Ovary (tissue), 7 donors: ENCODE measurements at regions not wholly inside any gene's neighbourhood (a gene's known extent, or its start where the extent isn't known, plus 50 kb on each side); places are given as distances from the start of the nearest gene placed in this dataset.
"Not testable (repeated sequence)": the region's sequence is repeated elsewhere in the genome, so short reads cannot be mapped to it uniquely, and the experiment has no call there.

ENCODE experiments used
- DNase-seq, 5 donors: peaks; one replicate each; pipeline ENCODE4 v3.0.0-alpha.2; 2019 to 2020
- H3K27ac ChIP-seq, 2 donors: fragments of 200-600 bp; one replicate each; pipeline versions ENCODE4 v1.5.1 to v1.8.0; 2019 to 2022
- H3K27me3 ChIP-seq: fragments of 200-600 bp; one replicate; pipeline ENCODE4 v1.8.0; 2022
- H3K36me3 ChIP-seq: fragments of 200-600 bp; sonication (generic); one replicate; pipeline ENCODE4 v1.5.1; 2019
- H3K4me1 ChIP-seq: one replicate; pipeline ENCODE4 v1.8.1; 2013; ENCODE audit warnings: mild to moderate bottlenecking, moderate library complexity; ENCODE audit not compliant: insufficient read depth
- H3K4me3 ChIP-seq: fragments of 200-600 bp; sonication (generic); one replicate; pipeline ENCODE4 v1.5.1; 2017
- H3K9me3 ChIP-seq, 2 donors: fragments of 200-600 bp in 1 of 2; sonication (generic) in 1 of 2; one replicate each; pipeline versions ENCODE4 v1.5.1 to v1.8.1; 2013 to 2019; ENCODE audit warnings: mild to moderate bottlenecking in 1 of 2, moderate library complexity in 1 of 2
- CTCF ChIP-seq, 3 donors: fragments of 450-650 bp in 2 of 3; fragments of 200-600 bp in 1 of 3; IDR thresholded peaks; one replicate each; pipeline versions ENCODE4 v1.5.1 to v1.8.0; 2016 to 2022; ENCODE audit warnings: antibody characterized with exemption in 3 of 3, mild to moderate bottlenecking in 1 of 3
- EP300 ChIP-seq: sonication (generic); formaldehyde crosslinking; IDR thresholded peaks from one replicate; pipeline ENCODE4 v1.6.1; 2017; ENCODE audit warnings: antibody characterized with exemption
- POLR2A ChIP-seq: fragments of 450-650 bp; IDR thresholded peaks from one replicate; pipeline ENCODE4 v1.6.1; 2017; ENCODE audit warnings: antibody characterized with exemption, mild to moderate bottlenecking, moderate library complexity
- WGBS, 3 donors: extraction: QIAGEN DNeasy Blood & Tissue Kit in 1 of 3; methylation state at CpG; one replicate each; pipeline versions ENCODE4 v1.1.5 to v1.1.7; 2013 to 2017; 5-methylcytosine and 5-hydroxymethylcytosine counted together
- intact Hi-C, 4 donors: fragments of 100-400 bp; cut with DNase I; formaldehyde crosslinking; loops; one replicate each; pipeline versions ENCODE4 v1.11.0 to v1.15.1; 2022 to 2023
- donor health status: DM: no; HTN: no; CAD: no; lungs with moderate emphysema.
- donor health status: DM: no; HTN: no; CAD: no.
- donor health status: Bipolar disorder and iron deficiency.
- donor health status: DM: no; HTN: no; CAD: no.
- donor health status: DM: yes; HTN: yes; CAD: no.

GRCh38 chr2:195533771-195534642, 123.0 kb upstream of the SLC39A10 start:
- Histone ChIP-seq H3K4me1 (no peaks in the 10 kb centered on the region), H3K4me3 (no peak overlapping the region), H3K27me3 (no peaks in the 10 kb centered on the region), H3K9me3 (no peaks in the 10 kb centered on the region), H3K36me3 (no peaks in the 10 kb centered on the region), H3K27ac (no peak overlapping the region)
- intact Hi-C loops = no loop called here
- DNase-seq = peak in 3 of 5 donors; percentile 18 to 43 (median 36)
- TF ChIP-seq CTCF (IDR thresholded peaks at IDR 0.05) (no peak), POLR2A (no peak), EP300 (no peak)
- WGBS, 3 donors = 33 to 59% (median 55%) methylated on average over 8 of the region's 8 CpGs

DNA sequence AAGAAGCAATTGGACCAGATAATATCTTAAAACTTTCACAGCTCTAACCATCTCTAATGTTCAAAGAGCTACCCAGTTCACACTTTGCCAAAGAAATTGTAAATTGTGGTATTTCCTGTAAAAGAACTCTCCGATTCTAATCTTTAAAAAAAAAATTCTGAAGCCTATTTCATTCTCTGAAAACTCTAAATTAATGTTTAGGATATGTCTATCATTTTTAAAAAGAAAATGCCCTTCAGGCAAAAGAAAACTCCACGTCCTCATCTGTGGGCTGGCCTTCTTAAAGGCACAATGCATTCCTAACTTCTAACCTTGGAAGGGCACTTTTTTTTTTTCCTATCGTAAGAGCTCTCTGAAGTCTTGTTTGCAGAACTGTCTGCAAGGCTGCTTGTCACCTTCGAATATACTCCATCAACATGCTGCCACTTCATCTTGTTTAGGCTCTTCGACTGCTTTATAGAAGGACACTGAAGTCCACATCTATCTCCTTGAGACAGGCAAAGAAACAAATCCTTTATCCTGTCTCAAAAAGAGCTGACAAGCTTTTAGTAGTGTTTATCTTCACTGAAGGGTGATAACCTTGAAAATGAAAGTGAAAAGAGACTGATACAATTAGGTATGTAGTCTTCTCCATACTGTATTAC, 124.3 kb upstream of the SLC39A10 start:
- Histone ChIP-seq H3K4me3 (no peak overlapping the region), H3K27ac (no peak overlapping the region), H3K9me3 (no peaks in the 10 kb centered on the region), H3K27me3 (no peaks in the 10 kb centered on the region), H3K36me3 (no peaks in the 10 kb centered on the region), H3K4me1 (no peaks in the 10 kb centered on the region)
- intact Hi-C loops = no loop called here
- WGBS, 3 donors = 14 to 21% (median 18%) methylated on average over 5 of the region's 5 CpGs
- no peak for DNase-seq
- no peak for TF ChIP-seq EP300
- no peak for TF ChIP-seq CTCF (IDR thresholded peaks at IDR 0.05)
- TF ChIP-seq POLR2A = no peak

- Histone ChIP-seq H3K27me3 (no peaks in the 10 kb centered on the region), H3K9me3 (no peaks in the 10 kb centered on the region), H3K4me1 (no peaks in the 10 kb centered on the region), H3K27ac (no peak overlapping the region), H3K36me3 (no peaks in the 10 kb centered on the region), H3K4me3 (no peak overlapping the region)
- TF ChIP-seq POLR2A = no peak
- TF ChIP-seq CTCF (IDR thresholded peaks at IDR 0.05) = no peak
- TF ChIP-seq EP300 = no peak
- intact Hi-C loops = no loop called here
- WGBS, 3 donors = 93 to 100% (median 97%) methylated on average over 1 of the region's 1 CpG
- DNase-seq = no peak
Measured at GRCh38 chr2:195532255-195532627, 124.8 kb upstream of the SLC39A10 start.

GRCh38 chr2:195531754-195532153, 125.3 kb upstream of the SLC39A10 start:
- intact Hi-C loops = no loop called here
- 62 to 67% (median 63%) methylated on average over 2 of the region's 2 CpGs for WGBS, 3 donors
- TF ChIP-seq CTCF (IDR thresholded peaks at IDR 0.05) = no peak
- no peak for TF ChIP-seq POLR2A

DNA sequence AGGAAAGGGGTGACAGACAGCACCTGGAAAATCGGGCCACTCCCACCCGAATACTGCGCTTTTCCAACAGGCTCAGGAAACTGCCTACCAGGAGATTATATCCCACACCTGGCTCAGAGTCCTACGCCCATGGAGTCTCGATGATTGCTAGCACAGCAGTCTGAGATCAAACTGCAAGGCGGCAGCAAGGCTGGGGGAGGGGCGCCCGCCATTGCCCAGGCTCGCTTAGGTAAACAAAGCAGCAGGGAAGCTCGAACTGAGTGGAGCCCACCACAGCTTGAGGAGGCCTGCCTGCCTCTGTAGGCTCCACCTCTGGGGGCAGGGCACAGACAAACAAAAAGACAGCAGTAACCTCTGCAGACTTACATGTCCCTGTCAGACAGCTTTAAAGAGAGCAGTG, 133.8 kb upstream of the SLC39A10 start:
- H3K27me3 ChIP-seq, H3K27ac ChIP-seq, H3K36me3 ChIP-seq, H3K4me1 ChIP-seq, H3K9me3 ChIP-seq, H3K4me3 ChIP-seq, DNase-seq, intact Hi-C loops: not testable (repeated sequence)
- 91 to 95% (median 91%) methylated on average over 8 to 10 of the region's 10 CpGs for WGBS, 3 donors

More at GRCh38 chr2:195531754-195532153, 125.3 kb upstream of the SLC39A10 start:
- DNase-seq = no peak
- Histone ChIP-seq H3K4me3 (no peak overlapping the region), H3K36me3 (no peaks in the 10 kb centered on the region), H3K9me3 (no peaks in the 10 kb centered on the region), H3K27me3 (no peaks in the 10 kb centered on the region), H3K4me1 (no peaks in the 10 kb centered on the region), H3K27ac (no peak overlapping the region)
